Stimulated activated naive CD8-positive, alpha-beta T cell treated with anti-CD3 and anti-CD28 coated beads, Interleukin-15, amount 100 ng/mL, for 72 hours (primary cell): ENCODE measurements at regions not wholly inside any gene's neighbourhood (a gene's known extent, or its start where the extent isn't known, plus 50 kb on each side); places are given as distances from the start of the nearest gene placed in this dataset.

Experiments used
- ATAC-seq: fragments of 150-1000 bp; cut with Tn5 transposase; 2 replicates; pipeline ENCODE4 v1.10.0; 2021; ENCODE audit warnings: mild to moderate bottlenecking, moderate library complexity
- DNase-seq, 2 donors: peaks; one replicate each; pipeline ENCODE4 v3.0.0; 2021 to 2022
- H3K27ac Mint-ChIP-seq, 2 donors: one replicate each; pipeline ENCODE4 v1.8.0; 2022; ENCODE audit warnings: mild to moderate bottlenecking in 2 of 2, mixed read lengths in 2 of 2, moderate library complexity in 2 of 2
- H3K27me3 Mint-ChIP-seq: one replicate; pipeline ENCODE4 v1.8.0; 2022; ENCODE audit warnings: mixed read lengths
- H3K4me1 Mint-ChIP-seq: one replicate; pipeline ENCODE4 v1.8.0; 2022; ENCODE audit warnings: mild to moderate bottlenecking, mixed read lengths
- H3K4me3 Mint-ChIP-seq, 2 donors: one replicate each; pipeline ENCODE4 v1.8.0; 2022; ENCODE audit warnings: mild to moderate bottlenecking in 2 of 2, mixed read lengths in 2 of 2, moderate library complexity in 1 of 2
- H3K9me3 Mint-ChIP-seq, 2 donors: one replicate each; pipeline ENCODE4 v1.8.0; 2022; ENCODE audit warnings: mixed read lengths in 2 of 2

- no peaks in the 10 kb centered on the region for H3K27me3 Mint-ChIP-seq
- DNase-seq, result no peak
- ATAC-seq, result no peak
- no peak overlapping the region for H3K4me3 Mint-ChIP-seq
- H3K27ac Mint-ChIP-seq, result no peak overlapping the region
- no peaks in the 10 kb centered on the region for H3K4me1 Mint-ChIP-seq
- peaks cover 8 to 17% of the 10 kb centered on the region in 2 donors for H3K9me3 Mint-ChIP-seq
Observed at GRCh38 chr9:109726119-109726518, 53.9 kb upstream of the PALM2AKAP2 start.

GRCh38 chr9:109728686-109729300 lies 51.2 kb upstream of the PALM2AKAP2 start:
- no peak for ATAC-seq
- no peak overlapping the region for H3K27ac Mint-ChIP-seq

GRCh38 chr9:109729513-109729912 lies 50.5 kb upstream of the PALM2AKAP2 start:
- H3K27me3 Mint-ChIP-seq, result no peaks in the 10 kb centered on the region
- peaks cover 0 to 18% of the 10 kb centered on the region in 2 donors for H3K9me3 Mint-ChIP-seq
- ATAC-seq (no peak), DNase-seq (no peak)
- H3K27ac Mint-ChIP-seq, result no peak overlapping the region
- no peaks in the 10 kb centered on the region for H3K4me1 Mint-ChIP-seq
- H3K4me3 Mint-ChIP-seq, result no peak overlapping the region

More at GRCh38 chr9:109728686-109729300, 51.2 kb upstream of the PALM2AKAP2 start:
- Mint-ChIP-seq H3K4me3 (no peak overlapping the region), H3K27me3 (no peaks in the 10 kb centered on the region), H3K4me1 (no peaks in the 10 kb centered on the region), H3K9me3 (peaks cover 0 to 18% of the 10 kb centered on the region in 2 donors)
- no peak for DNase-seq
